ENCODE measurements at regions not wholly inside any gene's neighbourhood (a gene's known extent, or its start where the extent isn't known, plus 50 kb on each side); places are given as distances from the start of the nearest gene placed in this dataset.

GRCh38 chr9:103474156-103474555, 479.0 kb downstream of the CYLC2 start:
- TF ChIP-seq POLR2A (IDR thresholded peaks at IDR 0.05) (no peak), EP300 (IDR thresholded peaks at IDR 0.05; ENCODE audit: low read depth) (no peak), POLR2AphosphoS5 (IDR thresholded peaks at IDR 0.05) (no peak)
- TF ChIP-seq, protein P1, sequence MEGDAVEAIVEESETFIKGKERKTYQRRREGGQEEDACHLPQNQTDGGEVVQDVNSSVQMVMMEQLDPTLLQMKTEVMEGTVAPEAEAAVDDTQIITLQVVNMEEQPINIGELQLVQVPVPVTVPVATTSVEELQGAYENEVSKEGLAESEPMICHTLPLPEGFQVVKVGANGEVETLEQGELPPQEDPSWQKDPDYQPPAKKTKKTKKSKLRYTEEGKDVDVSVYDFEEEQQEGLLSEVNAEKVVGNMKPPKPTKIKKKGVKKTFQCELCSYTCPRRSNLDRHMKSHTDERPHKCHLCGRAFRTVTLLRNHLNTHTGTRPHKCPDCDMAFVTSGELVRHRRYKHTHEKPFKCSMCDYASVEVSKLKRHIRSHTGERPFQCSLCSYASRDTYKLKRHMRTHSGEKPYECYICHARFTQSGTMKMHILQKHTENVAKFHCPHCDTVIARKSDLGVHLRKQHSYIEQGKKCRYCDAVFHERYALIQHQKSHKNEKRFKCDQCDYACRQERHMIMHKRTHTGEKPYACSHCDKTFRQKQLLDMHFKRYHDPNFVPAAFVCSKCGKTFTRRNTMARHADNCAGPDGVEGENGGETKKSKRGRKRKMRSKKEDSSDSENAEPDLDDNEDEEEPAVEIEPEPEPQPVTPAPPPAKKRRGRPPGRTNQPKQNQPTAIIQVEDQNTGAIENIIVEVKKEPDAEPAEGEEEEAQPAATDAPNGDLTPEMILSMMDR (IDR thresholded peaks at IDR 0.05), result no peak

Measured in transverse colon (tissue), 4 donors.